TTC549 (cell line): ENCODE measurements at regions not wholly inside any gene's neighbourhood (a gene's known extent, or its start where the extent isn't known, plus 50 kb on each side); places are given as distances from the start of the nearest gene placed in this dataset.

ENCODE experiments used
- FAIRE-seq: peaks from 2 replicates; lab custom pipeline; 2012; peaks lifted over from hg19 to GRCh38; lab: Jason Lieb, UNC

GRCh38 chr21:19853709-19854575, 1144.3 kb upstream of the NCAM2 start:
- FAIRE-seq: no peak

GRCh38 chr21:19855522-19855921, 1142.7 kb upstream of the NCAM2 start:
- FAIRE-seq: no peak

- no peak for FAIRE-seq
Observed at GRCh38 chr21:19864476-19864875, 1133.7 kb upstream of the NCAM2 start.

- FAIRE-seq: no peak
Observed at GRCh38 chr21:19870682-19871081, 1127.5 kb upstream of the NCAM2 start.

GRCh38 chr21:19874521-19874920, 1123.7 kb upstream of the NCAM2 start:
- no peak for FAIRE-seq

- no peak for FAIRE-seq
Observed at GRCh38 chr21:19878133-19878532, 1120.1 kb upstream of the NCAM2 start.

GRCh38 chr21:19899645-19900044, 1098.6 kb upstream of the NCAM2 start:
- no peak for FAIRE-seq

GRCh38 chr21:19900149-19900548, 1098.1 kb upstream of the NCAM2 start:
- FAIRE-seq: no peak

GRCh38 chr21:19908390-19908789, 1089.8 kb upstream of the NCAM2 start:
- FAIRE-seq: no peak

- no peak for FAIRE-seq
Observed at GRCh38 chr21:19914028-19914427, 1084.2 kb upstream of the NCAM2 start.

- no peak for FAIRE-seq
Observed at GRCh38 chr21:19921211-19921610, 1077.0 kb upstream of the NCAM2 start.

GRCh38 chr21:19922122-19922521, 1076.1 kb upstream of the NCAM2 start:
- FAIRE-seq: no peak

- no peak for FAIRE-seq
Observed at GRCh38 chr21:19935467-19935866, 1062.7 kb upstream of the NCAM2 start.

GRCh38 chr21:19937619-19938018, 1060.6 kb upstream of the NCAM2 start:
- no peak for FAIRE-seq

GRCh38 chr21:19941626-19942025, 1056.6 kb upstream of the NCAM2 start:
- FAIRE-seq: no peak

- no peak for FAIRE-seq
Observed at GRCh38 chr21:19950347-19950746, 1047.9 kb upstream of the NCAM2 start.

- no peak for FAIRE-seq
Observed at GRCh38 chr21:19969156-19969555, 1029.1 kb upstream of the NCAM2 start.

GRCh38 chr21:19981938-19982337, 1016.3 kb upstream of the NCAM2 start:
- no peak for FAIRE-seq

- FAIRE-seq: no peak
Observed at GRCh38 chr21:19986396-19986795, 1011.8 kb upstream of the NCAM2 start.

GRCh38 chr21:19987671-19988070, 1010.5 kb upstream of the NCAM2 start:
- no peak for FAIRE-seq

- FAIRE-seq: no peak
Observed at GRCh38 chr21:19992540-19992939, 1005.7 kb upstream of the NCAM2 start.

- no peak for FAIRE-seq
Observed at GRCh38 chr21:19993268-19993667, 1004.9 kb upstream of the NCAM2 start.

GRCh38 chr21:19995253-19995652, 1003.0 kb upstream of the NCAM2 start:
- no peak for FAIRE-seq

- FAIRE-seq: no peak
Observed at GRCh38 chr21:19998453-19998852, 999.8 kb upstream of the NCAM2 start.
